ENCODE measurements at regions not wholly inside any gene's neighbourhood (a gene's known extent, or its start where the extent isn't known, plus 50 kb on each side); places are given as distances from the start of the nearest gene placed in this dataset.

DNA sequence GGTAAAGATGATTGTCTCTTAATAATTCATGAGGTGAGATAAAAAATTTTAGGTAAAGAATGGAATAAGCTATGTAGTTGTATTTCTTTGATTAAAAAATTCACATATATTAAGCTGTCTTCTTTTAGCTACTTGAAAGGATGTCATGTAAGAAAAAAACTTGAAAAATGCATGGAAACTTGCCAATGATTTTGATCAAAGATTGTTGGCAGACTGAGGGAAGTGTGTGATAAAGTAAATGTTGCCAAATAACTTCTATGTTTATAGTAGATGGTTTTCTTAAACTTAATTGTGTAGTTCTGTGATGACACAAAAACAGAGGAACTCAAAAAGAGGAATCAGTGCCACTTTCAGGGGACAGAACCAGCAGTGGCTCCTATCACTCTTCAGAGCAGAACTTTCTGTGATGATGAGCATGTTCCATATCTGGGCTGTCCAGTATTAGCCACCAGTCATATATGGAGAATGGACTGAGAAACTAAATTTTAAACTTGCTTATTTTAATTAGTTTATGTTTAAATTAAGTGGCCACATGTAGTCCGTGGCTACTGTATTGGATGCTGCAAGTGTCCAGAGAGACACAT lies 51.9 kb upstream of the SLC38A11 start:
- H3K4me3 ChIP-seq (ENCODE audit: low read depth, low read length), result no peak overlapping the region
- DNase-seq (ENCODE audit: low read depth), result no peak
- in situ Hi-C loops (cut with HindIII; ENCODE audit: low sequenced_read_pairs), result loop anchor here (25.0 kb wide), 1 partner anchor 205 kb away; the partner anchor contains the start of gene SCN3A
- TF ChIP-seq, protein P1, sequence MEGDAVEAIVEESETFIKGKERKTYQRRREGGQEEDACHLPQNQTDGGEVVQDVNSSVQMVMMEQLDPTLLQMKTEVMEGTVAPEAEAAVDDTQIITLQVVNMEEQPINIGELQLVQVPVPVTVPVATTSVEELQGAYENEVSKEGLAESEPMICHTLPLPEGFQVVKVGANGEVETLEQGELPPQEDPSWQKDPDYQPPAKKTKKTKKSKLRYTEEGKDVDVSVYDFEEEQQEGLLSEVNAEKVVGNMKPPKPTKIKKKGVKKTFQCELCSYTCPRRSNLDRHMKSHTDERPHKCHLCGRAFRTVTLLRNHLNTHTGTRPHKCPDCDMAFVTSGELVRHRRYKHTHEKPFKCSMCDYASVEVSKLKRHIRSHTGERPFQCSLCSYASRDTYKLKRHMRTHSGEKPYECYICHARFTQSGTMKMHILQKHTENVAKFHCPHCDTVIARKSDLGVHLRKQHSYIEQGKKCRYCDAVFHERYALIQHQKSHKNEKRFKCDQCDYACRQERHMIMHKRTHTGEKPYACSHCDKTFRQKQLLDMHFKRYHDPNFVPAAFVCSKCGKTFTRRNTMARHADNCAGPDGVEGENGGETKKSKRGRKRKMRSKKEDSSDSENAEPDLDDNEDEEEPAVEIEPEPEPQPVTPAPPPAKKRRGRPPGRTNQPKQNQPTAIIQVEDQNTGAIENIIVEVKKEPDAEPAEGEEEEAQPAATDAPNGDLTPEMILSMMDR (IDR thresholded peaks at IDR 0.05; ENCODE audit: low read depth, low read length, missing control alignments), result no peak
